K562 (cell line): ENCODE measurements at regions not wholly inside any gene's neighbourhood (a gene's known extent, or its start where the extent isn't known, plus 50 kb on each side); places are given as distances from the start of the nearest gene placed in this dataset.

Source experiments
- ATAC-seq: fragments of 200-7000 bp; cut with Tn5 transposase; 3 replicates; pipeline ENCODE4 v1.9.1; 2020; ENCODE audit warnings: moderate library complexity
- BruUV-seq: library from RNA; stranded (reverse); fragments of 400-500 nt; replicated peaks from 2 replicates; lab custom pipeline; 2021; lab: Mats Ljungman, UMichigan
- CTCF ChIA-PET: fragments of 300-600 bp; formaldehyde crosslinking; extraction: SDS; loops from one replicate; lab custom pipeline; 2021; ENCODE audit warnings: low intra/inter-chr PET ratio; lab: Yijun Ruan, JAX
- POLR2A ChIA-PET: fragments of 300-600, 350-650 bp; sonication (Branson Sonifier 250); formaldehyde crosslinking; extraction: SDS; loops from one replicate; lab custom pipeline; 2021; ENCODE audit warnings: antibody characterized with exemption, inconsistent platforms; lab: Yijun Ruan, JAX
- DNase-seq, 4 experiments: peaks; one replicate each; pipeline versions ENCODE4 v3.0.0 to v3.0.0-alpha.2; 2011 to 2018; ENCODE audit warnings: low spot score in 3 of 4, mixed read lengths in 3 of 4; ENCODE audit errors: extremely low read depth in 1 of 4
- FAIRE-seq: peaks from 2 replicates; lab custom pipeline; 2011; peaks lifted over from hg19 to GRCh38; lab: Jason Lieb, UNC
- H2AFZ ChIP-seq: 2 replicates; pipeline ENCODE4 v1.6.0; 2011; ENCODE audit warnings: low read depth, low read length, control low read depth, inconsistent platforms
- H3K27ac ChIP-seq: fragments of 200-600 bp; 3 replicates; pipeline ENCODE4 v1.8.0; 2011; ENCODE audit warnings: low read depth, mild to moderate bottlenecking, control low read depth, inconsistent platforms, low read length, moderate library complexity, mixed read lengths; ENCODE audit errors: extremely low read depth
- H3K27me3 ChIP-seq, 2 experiments: fragments of 300-600 bp in 1 of 2; 2 replicates in 1 of 2; 3 replicates in 1 of 2; pipeline versions ENCODE4 v1.6.0 to v1.8.0; 2011; ENCODE audit warnings: inconsistent platforms in 2 of 2, low read length in 2 of 2, mild to moderate bottlenecking in 1 of 2, mixed read lengths in 1 of 2, moderate library complexity in 1 of 2; ENCODE audit not compliant: control insufficient read depth in 2 of 2, insufficient read depth in 2 of 2
- H3K36me3 ChIP-seq: fragments of 300-600 bp; 3 replicates; pipeline ENCODE4 v1.8.0; 2011; ENCODE audit warnings: mild to moderate bottlenecking, low read length, inconsistent platforms; ENCODE audit not compliant: control insufficient read depth, insufficient read depth
- H3K4me1 ChIP-seq, 2 experiments: fragments of 200-600 bp in 1 of 2; replicated peaks in 1 of 2; 2 replicates in 1 of 2; 3 replicates in 1 of 2; pipeline versions ENCODE4 v1.5.1 to v1.8.0; 2011; ENCODE audit warnings: inconsistent platforms in 2 of 2, low read length in 2 of 2, mild to moderate bottlenecking in 1 of 2, mixed read lengths in 1 of 2, moderate library complexity in 1 of 2; ENCODE audit not compliant: control insufficient read depth in 2 of 2, insufficient read depth in 2 of 2
- H3K4me2 ChIP-seq: 2 replicates; pipeline ENCODE4 v1.6.1; 2011; ENCODE audit warnings: low read length, control low read depth, inconsistent platforms, mixed read lengths; ENCODE audit not compliant: insufficient read depth
- H3K4me3 ChIP-seq: fragments of 200-600 bp; sonication (generic), shearing (Covaris generic); 2 replicates; pipeline ENCODE4 v1.5.1; 2016; ENCODE audit warnings: control low read depth, inconsistent platforms
- H3K79me2 ChIP-seq: fragments of 200-600 bp; 3 replicates; pipeline ENCODE4 v1.8.0; 2011; ENCODE audit warnings: low read length, inconsistent platforms; ENCODE audit not compliant: control insufficient read depth, insufficient read depth
- H3K9ac ChIP-seq, 2 experiments: 2 replicates each; pipeline versions ENCODE4 v1.6.0 to v1.6.1; 2011; ENCODE audit warnings: low read depth in 2 of 2, low read length in 2 of 2, control low read depth in 1 of 2, inconsistent platforms in 1 of 2, mild to moderate bottlenecking in 1 of 2, mixed read lengths in 1 of 2; ENCODE audit not compliant: insufficient read depth in 1 of 2
- H3K9me1 ChIP-seq: one replicate; pipeline ENCODE4 v1.6.0; 2011; ENCODE audit warnings: inconsistent platforms, mild to moderate bottlenecking, low read length, moderate library complexity; ENCODE audit not compliant: control insufficient read depth, insufficient read depth
- H3K9me3 ChIP-seq: replicated peaks from 2 replicates; pipeline ENCODE4 v1.5.1; 2011; ENCODE audit warnings: low read depth, low read length, inconsistent platforms; ENCODE audit not compliant: control insufficient read depth, insufficient read depth
- H4K20me1 ChIP-seq: replicated peaks from 2 replicates; pipeline ENCODE4 v1.6.1; 2011; ENCODE audit warnings: low read length, inconsistent platforms, mixed read lengths; ENCODE audit not compliant: control insufficient read depth, insufficient read depth
- CREB1 ChIP-seq, 2 experiments: sonication (generic) in 1 of 2; formaldehyde crosslinking in 1 of 2; IDR thresholded peaks; 2 replicates each; pipeline versions ENCODE4 v1.6.1 to v1.8.0; 2012 to 2022; ENCODE audit warnings: inconsistent platforms in 1 of 2, mild to moderate bottlenecking in 1 of 2, missing genetic modification reagents in 1 of 2, moderate library complexity in 1 of 2
- CTCFL ChIP-seq: IDR thresholded peaks from 2 replicates; pipeline ENCODE4 v1.6.1; 2011; ENCODE audit warnings: borderline replicate concordance, low read depth, mild to moderate bottlenecking, moderate library complexity, low read length; ENCODE audit not compliant: insufficient read depth, poor library complexity, severe bottlenecking
- GATA2 ChIP-seq: sonication (generic); formaldehyde crosslinking; IDR thresholded peaks from 2 replicates; pipeline ENCODE4 v1.4.0; 2020; ENCODE audit warnings: mild to moderate bottlenecking, missing genetic modification reagents
- GTF2E2 ChIP-seq: fragments of 200-800 bp; sonication (Bioruptor generic); IDR thresholded peaks from 2 replicates; pipeline ENCODE4 v1.6.1; 2016; ENCODE audit warnings: missing genetic modification characterization, missing compliant biosample characterization
- HMG20A ChIP-seq: fragments of 450-650 bp; formaldehyde crosslinking; conservative IDR thresholded peaks from 2 replicates; pipeline ENCODE4 v1.4.0; 2020; ENCODE audit warnings: mild to moderate bottlenecking, mixed read lengths
- PPARD ChIP-seq: fragments of 250-450 bp; sonication (Bioruptor Pico); IDR thresholded peaks from 2 replicates; pipeline ENCODE4 v1.8.0; 2022; ENCODE audit warnings: inconsistent platforms, mild to moderate bottlenecking, moderate library complexity
- SRSF9 ChIP-seq: fragments of 200-400 bp; formaldehyde crosslinking; IDR thresholded peaks from 2 replicates; pipeline ENCODE4 v1.6.1; 2017; ENCODE audit warnings: low read depth, low read length, borderline replicate concordance
- TAF9B ChIP-seq: fragments of 450-650 bp; IDR thresholded peaks from 2 replicates; pipeline ENCODE4 v1.6.1; 2018; ENCODE audit warnings: mild to moderate bottlenecking; ENCODE audit not compliant: partially characterized antibody
- WHSC1 ChIP-seq: IDR thresholded peaks from one replicate; pipeline ENCODE4 v1.6.1; 2012; ENCODE audit warnings: low read length, control low read depth, inconsistent platforms
- ZNF134 ChIP-seq: fragments of 250-450 bp; sonication (Bioruptor Pico); conservative IDR thresholded peaks from 2 replicates; pipeline ENCODE4 v1.4.0; 2020
- ZNF318 ChIP-seq, 2 experiments: fragments of 450-650 bp; IDR thresholded peaks; 2 replicates each; pipeline ENCODE4 v1.6.1; 2016; ENCODE audit warnings: mild to moderate bottlenecking in 2 of 2, borderline replicate concordance in 1 of 2, low read depth in 1 of 2, moderate library complexity in 1 of 2
- ZSCAN29 ChIP-seq: fragments of 450-650 bp; IDR thresholded peaks from 2 replicates; pipeline ENCODE4 v1.6.1; 2017
- WGBS: fragments of 100-300 bp; shearing (Covaris generic); methylation state at CpG from one replicate; pipeline ENCODE4 v1.1.6; 2016; ENCODE audit warnings: low coverage, mixed read lengths; ENCODE audit not compliant: insufficient coverage; ENCODE audit errors: missing lambda C conversion rate; 5-methylcytosine and 5-hydroxymethylcytosine counted together
- in situ Hi-C: fragments of 300-500 bp; cut with MboI; formaldehyde crosslinking; loops from 4 replicates; pipeline ENCODE4 v1.15.0; 2018; ENCODE audit warnings: inconsistent platforms, mixed read lengths
- intact Hi-C: fragments of 100-400 bp; cut with micrococcal nuclease; formaldehyde crosslinking; loops from 2 replicates; pipeline ENCODE4 v1.14.2; 2022

GRCh38 chr22:47379037-47379436 lies 616.6 kb downstream of the TBC1D22A start:
- H4K20me1 ChIP-seq = no peaks in the 10 kb centered on the region
- DNase-seq = no peak
- no peaks in the 10 kb centered on the region for H3K79me2 ChIP-seq
- no peaks in the 10 kb centered on the region for H3K4me1 ChIP-seq
- FAIRE-seq = no peak
- H3K4me3 ChIP-seq = no peak overlapping the region
- POLR2A ChIA-PET = no interaction called here
- H2AFZ ChIP-seq = no peak overlapping the region
- H3K9me3 ChIP-seq = no peaks in the 10 kb centered on the region
- H3K9ac ChIP-seq = no peak overlapping the region
- H3K36me3 ChIP-seq = no peaks in the 10 kb centered on the region
- intact Hi-C loops (no loop called here), in situ Hi-C loops (no loop called here)
- WGBS = 70% methylated on average over 3 of the region's 37 CpGs
- H3K27me3 ChIP-seq = no peaks in the 10 kb centered on the region; a peak in 1 of 5 replicates
- CTCF ChIA-PET = no interaction called here
- no peak overlapping the region for H3K27ac ChIP-seq
- no peak for ATAC-seq
- TF ChIP-seq CTCFL (no peak), ZSCAN29 (no peak), CREB1 (IDR thresholded peaks at IDR 0.05) (no peak), CREB1 (CRISPR knock-in tag; IDR thresholded peaks at IDR 0.05) (no peak), PPARD (CRISPR knock-in tag) (no peak), ZNF318 (IDR thresholded peaks at IDR 0.05; ENCODE audit: borderline replicate concordance in 1 of 2, low read depth in 1 of 2) (no peak), WHSC1 (no peak), GATA2 (CRISPR knock-in tag) (no peak), TAF9B (no peak), ZNF134 (CRISPR knock-in tag) (no peak), HMG20A (CRISPR knock-in tag) (no peak), SRSF9 (no peak), GTF2E2 (tag) (no peak)
- no peak overlapping the region for H3K4me2 ChIP-seq
- BruUV-seq = no TSS peak
- no peaks in the 10 kb centered on the region for H3K9me1 ChIP-seq
